Psoas muscle (tissue), 7 donors: ENCODE measurements at regions not wholly inside any gene's neighbourhood (a gene's known extent, or its start where the extent isn't known, plus 50 kb on each side); places are given as distances from the start of the nearest gene placed in this dataset.

ENCODE experiments used
- ATAC-seq, 4 donors: fragments of 200-7000 bp; cut with Tn5 transposase; one replicate each; pipeline ENCODE4 v1.9.1; 2020; ENCODE audit warnings: moderate library complexity in 3 of 4, mild to moderate bottlenecking in 2 of 4
- DNase-seq, 2 donors: peaks; one replicate each; pipeline ENCODE4 v3.0.0-alpha.2; 2020
- H3K27ac ChIP-seq: fragments of 200-600 bp; one replicate; pipeline ENCODE4 v1.8.0; 2022
- H3K27me3 ChIP-seq, 3 donors: fragments of 200-600 bp in 1 of 3; one replicate each; pipeline versions ENCODE4 v1.6.1 to v1.8.0; 2013 to 2022; ENCODE audit warnings: low read length in 2 of 3, mild to moderate bottlenecking in 2 of 3, moderate library complexity in 1 of 3; ENCODE audit not compliant: insufficient read depth in 3 of 3
- H3K36me3 ChIP-seq, 2 donors: fragments of 200-600 bp in 1 of 2; one replicate each; pipeline versions ENCODE4 v1.6.1 to v1.8.0; 2013 to 2022; ENCODE audit warnings: low read depth in 1 of 2, mild to moderate bottlenecking in 1 of 2, moderate library complexity in 1 of 2; ENCODE audit not compliant: insufficient read depth in 1 of 2
- H3K4me1 ChIP-seq: fragments of 200-600 bp; one replicate; pipeline ENCODE4 v1.8.0; 2022
- H3K4me3 ChIP-seq: fragments of 200-600 bp; one replicate; pipeline ENCODE4 v1.8.0; 2022; ENCODE audit warnings: mild to moderate bottlenecking
- H3K9me3 ChIP-seq: fragments of 200-600 bp; one replicate; pipeline ENCODE4 v1.8.0; 2022
- WGBS, 3 donors: extraction: QIAGEN DNeasy Blood & Tissue Kit; methylation state at CpG; one replicate each; pipeline versions ENCODE4 v1.1.6 to v1.1.7; 2013; 5-methylcytosine and 5-hydroxymethylcytosine counted together
- intact Hi-C, 2 donors: fragments of 100-400 bp; cut with DNase I; formaldehyde crosslinking; loops; one replicate each; pipeline versions ENCODE4 v1.11.0 to v1.14.2; 2022
- TF ChIP-seq, protein P1 (sequence below): fragments of 200-600 bp; IDR thresholded peaks from one replicate; pipeline ENCODE4 v1.8.0; 2022; ENCODE audit warnings: antibody characterized with exemption
- donor health status: healthy with polysubstance abuse.
- donor health status: DM: no; HTN: no; CAD: no; lungs with moderate emphysema.
- donor health status: Bipolar disorder and iron deficiency.
- donor health status: healthy.
- donor health status: DM: yes; HTN: yes; CAD: no.
- donor health status: DM: no; HTN: no; CAD: no.
- donor health status: DM: yes; HTN: yes; CAD: no.

DNA sequence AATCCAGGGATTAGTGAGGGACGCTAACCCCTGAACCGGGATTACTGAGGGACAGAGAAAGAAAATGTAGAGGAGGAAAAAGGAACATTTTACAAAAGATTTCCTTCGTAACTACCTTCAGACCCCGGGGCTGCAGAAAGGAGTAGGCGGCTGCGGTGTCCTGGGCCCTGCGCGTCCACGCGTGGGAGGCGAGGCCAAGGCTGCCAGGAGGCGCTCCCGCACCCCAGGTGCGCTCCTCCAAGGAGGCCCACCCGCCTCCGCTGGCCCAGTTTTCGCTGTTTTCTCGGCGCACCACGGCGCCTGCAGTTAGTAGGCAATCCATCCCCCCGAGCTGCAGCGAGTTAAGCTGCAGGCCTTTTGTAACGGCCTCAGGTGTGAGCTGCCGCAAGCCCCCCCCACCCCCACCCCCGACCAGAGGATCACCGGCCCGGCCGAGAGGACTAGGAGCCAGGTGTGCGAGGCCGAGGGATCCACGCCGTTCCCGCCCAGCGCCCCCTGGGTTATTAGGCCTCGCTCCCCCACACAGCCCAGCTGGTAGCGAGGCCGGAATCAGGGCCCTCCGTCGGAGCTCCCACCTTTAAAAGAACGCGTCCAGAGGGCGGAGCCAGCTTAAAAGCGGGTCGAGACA is 380.3 kb upstream of the ARID1B start:
- Histone ChIP-seq H3K27ac (no peak overlapping the region), H3K36me3 (no peaks in the 10 kb centered on the region), H3K27me3 (peaks cover 0 to 49% (median 0%) of the 10 kb centered on the region in 3 donors), H3K4me1 (no peaks in the 10 kb centered on the region), H3K9me3 (no peaks in the 10 kb centered on the region), H3K4me3 (peak overlapping the region; percentile 18)
- intact Hi-C loops: no loop called here
- DNase-seq (no peak), ATAC-seq (no peak)
- TF ChIP-seq, protein P1, sequence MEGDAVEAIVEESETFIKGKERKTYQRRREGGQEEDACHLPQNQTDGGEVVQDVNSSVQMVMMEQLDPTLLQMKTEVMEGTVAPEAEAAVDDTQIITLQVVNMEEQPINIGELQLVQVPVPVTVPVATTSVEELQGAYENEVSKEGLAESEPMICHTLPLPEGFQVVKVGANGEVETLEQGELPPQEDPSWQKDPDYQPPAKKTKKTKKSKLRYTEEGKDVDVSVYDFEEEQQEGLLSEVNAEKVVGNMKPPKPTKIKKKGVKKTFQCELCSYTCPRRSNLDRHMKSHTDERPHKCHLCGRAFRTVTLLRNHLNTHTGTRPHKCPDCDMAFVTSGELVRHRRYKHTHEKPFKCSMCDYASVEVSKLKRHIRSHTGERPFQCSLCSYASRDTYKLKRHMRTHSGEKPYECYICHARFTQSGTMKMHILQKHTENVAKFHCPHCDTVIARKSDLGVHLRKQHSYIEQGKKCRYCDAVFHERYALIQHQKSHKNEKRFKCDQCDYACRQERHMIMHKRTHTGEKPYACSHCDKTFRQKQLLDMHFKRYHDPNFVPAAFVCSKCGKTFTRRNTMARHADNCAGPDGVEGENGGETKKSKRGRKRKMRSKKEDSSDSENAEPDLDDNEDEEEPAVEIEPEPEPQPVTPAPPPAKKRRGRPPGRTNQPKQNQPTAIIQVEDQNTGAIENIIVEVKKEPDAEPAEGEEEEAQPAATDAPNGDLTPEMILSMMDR: no peak
- 25 to 30% (median 26%) methylated on average over 43 to 45 of the region's 45 CpGs for WGBS, 3 donors

DNA sequence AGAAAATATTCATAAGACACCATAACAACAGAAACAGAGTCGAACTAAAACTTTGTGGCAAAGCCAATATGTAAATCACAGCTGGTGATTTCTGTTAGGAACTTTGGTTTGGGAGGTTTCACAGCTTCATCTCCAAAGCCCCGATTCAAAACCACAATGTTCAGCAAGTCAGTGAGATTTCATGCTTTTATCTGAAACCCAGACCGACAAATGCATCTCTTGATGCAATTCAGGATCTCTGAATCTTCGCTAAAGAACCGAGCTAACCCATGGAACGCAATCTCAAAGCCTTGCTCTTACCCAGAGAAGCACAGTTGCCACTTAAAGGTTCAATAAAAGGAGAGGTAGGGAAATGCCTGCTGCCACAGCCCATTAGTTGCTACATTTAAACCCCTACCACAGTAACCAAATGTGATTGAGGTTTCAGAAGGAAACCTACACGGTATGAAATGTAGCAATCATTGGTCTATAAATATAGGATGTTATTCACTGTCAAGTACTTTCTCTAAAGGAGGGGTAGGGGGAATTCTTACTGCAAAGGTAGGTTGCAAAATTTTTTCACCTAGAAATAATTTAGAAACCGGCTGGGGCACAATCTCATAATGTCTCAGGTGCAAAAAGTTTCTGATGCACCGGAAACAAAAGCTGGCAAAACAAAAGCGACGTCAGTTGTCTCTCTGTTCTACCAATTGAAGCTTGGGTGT is 381.0 kb upstream of the ARID1B start:
- Histone ChIP-seq H3K4me1 (no peaks in the 10 kb centered on the region), H3K4me3 (peak overlapping the region; percentile 18), H3K27ac (no peak overlapping the region), H3K9me3 (no peaks in the 10 kb centered on the region), H3K27me3 (peaks cover 0 to 48% (median 0%) of the 10 kb centered on the region in 3 donors), H3K36me3 (no peaks in the 10 kb centered on the region)
- no peak for ATAC-seq
- TF ChIP-seq, protein P1: no peak
- WGBS, 3 donors: 22 to 31% (median 25%) methylated on average over 11 of the region's 11 CpGs
- intact Hi-C loops: no loop called here
- no peak for DNase-seq

DNA sequence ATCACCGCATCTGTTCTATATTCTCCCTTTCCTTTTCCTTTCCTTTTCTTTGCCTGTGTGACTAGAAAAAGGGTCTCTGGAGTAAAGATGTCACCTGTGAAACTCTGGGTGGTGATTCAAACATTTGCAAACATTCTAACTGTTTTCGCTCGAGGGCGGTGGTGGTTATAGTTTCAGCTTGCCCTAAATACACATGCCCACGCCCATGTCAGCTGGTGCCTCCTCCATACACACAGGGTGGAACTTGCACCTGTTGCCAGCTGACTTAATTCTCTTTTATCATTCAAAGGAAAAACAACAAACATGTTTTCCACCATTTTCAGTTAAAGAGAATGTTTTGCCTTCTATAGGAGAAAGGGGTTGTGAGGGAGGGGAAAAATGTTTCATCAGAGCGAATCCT is 381.9 kb upstream of the ARID1B start:
- 72 to 74% (median 72%) methylated on average over 6 of the region's 6 CpGs for WGBS, 3 donors
- intact Hi-C loops: no loop called here
- H3K36me3 ChIP-seq: no peaks in the 10 kb centered on the region
- no peak for ATAC-seq
- H3K4me3 ChIP-seq: no peak overlapping the region
- H3K4me1 ChIP-seq: no peaks in the 10 kb centered on the region
- TF ChIP-seq, protein P1: no peak
- H3K9me3 ChIP-seq: no peaks in the 10 kb centered on the region
- no peak for DNase-seq
- no peak overlapping the region for H3K27ac ChIP-seq
- peaks cover 0 to 43% (median 0%) of the 10 kb centered on the region in 3 donors for H3K27me3 ChIP-seq

DNA sequence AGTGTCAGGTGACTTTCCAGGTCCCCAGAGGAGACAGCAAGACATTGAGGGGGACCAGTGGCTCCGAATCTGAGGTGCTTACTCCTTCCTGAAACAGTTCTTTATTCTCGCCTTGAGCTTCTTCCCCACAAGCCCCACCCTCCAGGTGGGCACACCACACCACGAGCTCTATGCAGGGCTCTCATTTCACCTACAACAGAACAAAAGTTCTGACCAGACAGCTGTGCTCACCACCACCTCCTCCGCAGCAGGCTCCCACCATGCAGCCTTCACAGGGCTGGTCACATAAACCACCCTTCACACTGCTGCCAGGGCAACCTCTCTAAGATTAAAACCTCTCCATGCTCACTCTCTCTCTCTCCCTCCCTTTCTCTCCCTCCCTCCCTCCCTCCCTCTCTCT is 384.5 kb upstream of the ARID1B start:
- ATAC-seq: no peak
- no peaks in the 10 kb centered on the region for H3K4me1 ChIP-seq
- H3K27me3 ChIP-seq: peaks cover 0 to 33% (median 0%) of the 10 kb centered on the region in 3 donors
- intact Hi-C loops: no loop called here
- 57 to 70% (median 68%) methylated on average over 4 of the region's 4 CpGs for WGBS, 3 donors
- TF ChIP-seq, protein P1: no peak
- H3K4me3 ChIP-seq: no peak overlapping the region
- no peaks in the 10 kb centered on the region for H3K36me3 ChIP-seq
- DNase-seq: no peak
- no peak overlapping the region for H3K27ac ChIP-seq
- no peaks in the 10 kb centered on the region for H3K9me3 ChIP-seq
